Pulmonary artery endothelial cell (primary cell): ENCODE measurements at regions not wholly inside any gene's neighbourhood (a gene's known extent, or its start where the extent isn't known, plus 50 kb on each side); places are given as distances from the start of the nearest gene placed in this dataset.

Experiments used
- DNase-seq: peaks from one replicate; pipeline ENCODE4 v3.0.0-alpha.2; 2011; ENCODE audit warnings: low read depth, low spot score

DNA sequence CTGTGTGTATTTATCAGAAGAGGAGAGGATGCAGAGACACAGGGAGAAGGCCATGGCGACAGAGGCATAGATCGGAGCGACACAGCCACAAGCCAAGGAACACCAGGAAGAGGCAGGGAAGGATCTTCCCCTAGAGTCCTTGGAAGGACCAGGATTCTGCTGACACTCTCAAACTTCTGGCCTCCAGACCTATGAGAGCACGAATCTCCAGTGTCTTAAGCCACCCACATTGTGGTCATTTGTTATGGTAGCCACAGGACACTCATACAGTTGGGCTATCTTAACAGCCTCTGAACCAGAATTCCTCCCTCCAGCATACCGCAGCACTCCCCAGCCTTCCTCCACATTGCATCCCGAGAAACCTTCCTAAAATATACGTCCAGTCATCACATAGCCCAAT is 367.0 kb upstream of the MGMT start:
- DNase-seq: no peak

DNA sequence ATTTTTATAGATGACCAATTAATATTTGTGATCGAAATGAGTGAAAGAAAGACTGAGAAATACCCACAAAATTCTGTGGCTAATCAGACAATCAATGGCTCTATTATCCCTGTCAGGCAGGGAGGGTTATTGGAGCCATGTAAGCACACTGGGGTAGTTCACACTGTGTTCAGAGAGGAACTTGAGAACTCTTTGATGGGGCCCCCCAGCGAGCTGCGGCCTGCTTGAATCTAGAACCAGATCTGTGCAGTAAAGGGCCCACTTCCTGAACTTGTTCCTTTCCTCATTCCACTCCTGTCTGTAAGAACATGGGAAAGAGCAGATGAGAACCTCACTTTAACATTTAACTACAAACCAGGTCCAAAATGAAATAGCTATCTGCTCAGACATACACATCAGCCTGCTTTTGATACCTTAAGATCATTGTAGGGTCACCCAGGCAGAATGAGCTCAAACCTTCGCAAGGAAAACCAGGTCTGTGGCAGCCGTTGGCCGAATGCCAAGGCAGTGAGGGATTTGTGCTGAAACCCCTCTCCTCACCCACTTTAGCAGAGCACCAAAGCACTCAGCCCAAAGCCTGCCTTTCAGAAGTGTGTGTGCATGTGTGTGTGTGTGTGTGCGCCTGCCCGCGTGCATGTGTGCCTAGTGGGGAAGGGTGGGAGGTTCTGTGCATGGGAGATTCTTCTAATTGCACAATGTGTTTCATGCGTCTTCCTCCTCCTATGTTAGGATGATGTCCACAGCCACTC is 365.6 kb upstream of the MGMT start:
- DNase-seq: no peak

DNA sequence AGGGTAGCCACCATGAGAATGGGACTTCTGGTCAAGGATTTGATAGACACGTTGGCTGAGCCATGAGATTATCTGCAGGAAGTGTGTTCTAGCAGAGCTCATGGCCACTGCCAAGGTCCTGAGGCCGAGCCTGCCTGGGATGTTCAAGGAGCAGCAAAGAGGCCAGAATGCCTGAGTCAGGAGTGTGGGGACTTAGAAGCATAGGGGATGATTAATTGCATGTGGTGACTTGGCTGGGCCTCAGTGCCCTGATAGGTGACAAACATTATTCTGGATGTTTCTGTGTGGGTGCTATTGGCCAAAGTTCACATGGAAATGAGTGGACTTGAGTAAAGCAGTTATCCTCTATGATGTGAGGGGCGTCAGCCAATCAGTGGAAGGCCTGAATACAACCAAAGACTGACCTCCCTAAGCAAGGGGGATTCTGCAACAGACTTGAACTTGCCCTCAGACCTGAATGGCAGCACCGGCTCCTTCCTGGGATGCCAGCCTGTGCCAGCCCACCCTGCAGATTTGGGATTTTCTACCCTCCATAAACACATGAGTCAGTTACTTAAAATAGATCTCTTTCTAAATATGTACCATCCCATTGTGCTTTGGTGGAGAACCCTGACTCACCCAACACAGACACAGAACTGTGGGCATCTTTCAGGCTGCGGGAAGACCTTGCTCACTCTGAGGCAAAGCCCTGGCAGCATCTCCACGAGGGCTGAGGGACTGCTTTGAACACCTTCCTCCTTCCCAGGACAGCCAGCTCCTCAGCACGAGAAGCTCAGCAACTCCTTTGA is 363.9 kb upstream of the MGMT start:
- DNase-seq: no peak

DNA sequence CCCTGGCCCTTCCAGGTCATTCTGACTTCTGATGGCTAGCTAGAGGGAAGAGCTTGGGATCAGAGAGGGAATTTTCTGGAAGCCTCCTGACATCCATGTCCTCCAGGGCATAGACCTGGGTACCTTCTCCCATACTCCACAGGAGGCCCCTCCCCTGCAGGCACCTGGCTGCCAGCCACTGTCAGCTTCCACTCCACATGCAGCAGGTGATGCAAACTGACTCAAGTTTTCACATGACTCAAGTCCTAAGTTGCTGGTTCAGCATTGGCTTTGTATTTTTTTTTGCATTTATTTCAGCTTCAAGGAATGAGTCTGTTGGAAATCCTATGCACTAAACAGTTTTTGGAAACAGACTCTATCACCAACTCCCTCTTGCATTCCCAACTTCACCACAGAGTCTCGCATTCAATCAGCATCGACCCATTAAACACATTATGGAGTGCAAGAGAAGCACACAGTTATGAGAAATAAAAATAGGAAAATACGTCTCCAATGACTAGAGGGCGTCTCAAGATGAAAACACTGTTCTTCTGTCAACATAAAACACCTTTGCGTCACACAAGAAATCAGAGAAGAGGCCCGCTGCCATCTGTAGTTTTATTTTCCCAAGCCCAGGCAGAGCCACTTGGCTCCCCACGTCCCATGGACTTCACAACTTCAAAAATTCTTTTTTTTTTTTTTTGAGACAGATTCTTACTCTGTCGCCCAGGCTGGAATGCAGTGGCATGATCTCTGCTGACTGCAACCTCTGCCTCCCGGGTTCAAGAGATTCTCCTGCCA is 362.6 kb upstream of the MGMT start:
- DNase-seq: no peak

DNA sequence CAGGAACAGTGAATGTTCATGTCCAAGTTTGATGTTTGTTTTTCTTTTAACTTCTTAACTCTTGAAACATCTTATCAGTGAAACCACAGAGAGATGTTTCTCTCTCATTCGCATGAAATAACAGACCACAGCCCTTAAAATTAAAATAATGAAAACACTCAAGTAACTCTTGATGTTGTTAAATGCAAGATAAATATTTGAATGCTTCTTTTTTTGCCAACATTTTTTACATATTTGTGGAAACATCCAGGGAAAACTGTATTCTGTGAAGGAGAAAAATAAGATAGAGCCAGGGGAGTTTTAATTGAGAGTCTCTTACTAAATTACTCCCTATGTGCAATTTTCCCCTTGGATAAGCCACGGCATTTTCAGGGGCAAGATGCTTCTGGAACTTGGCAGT is 361.8 kb upstream of the MGMT start:
- no peak for DNase-seq

DNA sequence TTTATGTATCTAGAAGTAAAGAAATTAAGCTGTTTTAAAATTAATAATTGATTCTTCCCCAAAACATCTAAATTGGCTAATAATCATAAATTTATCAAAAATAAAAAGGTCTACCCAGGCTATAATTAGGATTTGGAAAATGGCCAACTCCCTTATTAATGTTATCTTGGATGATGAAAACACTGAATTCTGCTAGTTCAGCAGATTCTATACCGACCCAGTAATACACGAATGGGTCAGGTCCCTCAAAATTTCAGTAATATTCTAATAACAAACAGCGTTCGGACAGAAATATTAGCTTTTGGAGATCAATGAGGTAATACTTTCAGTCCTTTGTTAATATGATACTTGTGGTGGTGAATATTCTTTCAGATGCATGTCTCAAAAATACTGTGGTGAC is 360.7 kb upstream of the MGMT start:
- no peak for DNase-seq

DNA sequence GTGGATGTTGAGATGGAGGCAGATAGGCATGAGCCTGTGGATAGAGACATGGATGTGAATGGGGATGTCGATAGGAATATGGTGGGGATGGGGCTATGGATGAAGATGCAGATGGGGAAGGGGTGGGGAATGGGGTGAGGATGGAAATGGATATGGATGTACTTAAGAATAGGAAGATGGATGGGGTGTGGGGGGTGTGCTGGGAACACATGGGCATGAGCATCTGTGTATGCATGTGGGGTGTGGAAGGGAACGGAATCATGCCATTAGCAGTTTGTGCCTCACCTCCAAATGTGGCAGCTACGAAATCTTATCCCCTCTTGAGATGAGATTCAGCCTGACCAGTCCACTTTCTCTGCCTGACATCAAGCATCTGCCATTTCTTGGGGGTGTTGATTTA is 359.5 kb upstream of the MGMT start:
- no peak for DNase-seq

DNA sequence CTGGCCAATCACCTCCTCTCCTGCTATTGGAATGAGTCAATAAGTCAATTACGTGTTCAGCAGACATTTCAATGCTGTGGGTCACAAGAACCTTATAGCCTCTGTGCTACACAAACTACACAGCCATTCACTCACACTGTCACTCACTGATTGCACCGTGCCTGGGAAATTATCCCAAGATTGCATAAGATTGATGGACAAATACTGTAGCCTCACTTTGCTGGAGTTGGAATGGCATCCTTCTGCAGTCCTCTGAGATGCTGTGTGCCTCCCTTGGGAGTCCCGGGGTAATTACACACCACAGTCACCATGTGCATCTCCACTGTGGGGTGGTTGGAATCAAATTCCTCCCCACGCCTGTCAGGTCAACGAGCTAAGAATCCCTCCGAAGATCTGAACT is 358.7 kb upstream of the MGMT start:
- no peak for DNase-seq

DNA sequence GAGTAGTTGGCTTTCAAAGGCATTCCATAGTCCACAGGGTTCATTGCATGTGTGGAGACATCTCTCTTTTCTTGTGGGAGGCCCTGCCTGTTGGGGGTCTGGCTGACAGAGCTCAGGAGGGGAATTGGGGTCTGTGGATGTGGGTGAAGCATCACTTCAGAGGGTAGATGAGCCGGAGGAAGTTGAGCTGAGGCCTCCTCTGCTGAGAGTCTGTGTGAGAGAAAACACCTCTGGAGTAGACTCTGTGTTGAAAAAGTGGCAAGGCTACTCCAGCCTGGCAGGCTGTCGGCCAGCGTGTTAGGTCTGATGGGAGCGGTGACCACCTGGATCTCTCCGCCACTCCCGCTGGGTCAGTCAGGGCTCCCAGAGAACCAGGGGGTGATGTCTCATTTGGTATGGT is 358.0 kb upstream of the MGMT start:
- no peak for DNase-seq

DNA sequence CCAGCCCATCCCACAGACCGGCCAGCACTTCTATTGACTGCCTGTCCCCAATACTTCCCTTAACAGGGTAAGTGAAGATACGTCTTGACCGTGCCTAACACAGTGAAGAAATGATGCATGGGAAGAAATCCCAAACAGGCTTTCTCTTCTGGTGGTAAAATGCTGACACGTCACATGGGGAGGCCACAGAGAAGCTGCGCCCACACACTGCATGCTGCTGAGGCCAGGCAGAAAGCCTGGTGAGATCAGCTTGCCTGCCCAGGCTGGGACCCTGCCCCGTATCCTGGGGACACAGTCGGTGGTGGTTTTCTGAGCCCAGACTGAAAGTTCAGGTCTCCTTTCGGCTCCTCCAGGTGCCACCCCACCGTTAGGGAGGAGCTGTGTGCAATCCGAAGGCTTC is 356.3 kb upstream of the MGMT start:
- DNase-seq: no peak

DNA sequence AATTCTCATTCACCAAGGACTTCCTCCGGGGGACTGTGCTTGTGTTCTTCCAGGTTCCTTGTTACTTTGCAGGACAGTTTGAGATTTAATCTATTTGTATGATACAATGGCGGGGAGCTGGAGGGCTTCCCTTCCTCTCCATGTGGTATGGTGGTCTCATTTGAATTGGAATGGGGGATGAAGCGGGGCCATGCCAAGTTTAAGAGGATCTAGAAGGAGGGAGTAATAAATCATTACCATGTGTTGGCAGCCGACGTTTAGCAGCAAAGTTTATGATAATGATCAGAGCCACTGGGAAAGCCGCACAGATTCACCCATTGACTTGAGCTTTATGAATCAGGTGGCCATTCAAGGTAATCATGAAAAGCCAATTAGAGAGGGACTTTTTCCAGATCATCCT is 355.1 kb upstream of the MGMT start:
- DNase-seq: no peak

DNA sequence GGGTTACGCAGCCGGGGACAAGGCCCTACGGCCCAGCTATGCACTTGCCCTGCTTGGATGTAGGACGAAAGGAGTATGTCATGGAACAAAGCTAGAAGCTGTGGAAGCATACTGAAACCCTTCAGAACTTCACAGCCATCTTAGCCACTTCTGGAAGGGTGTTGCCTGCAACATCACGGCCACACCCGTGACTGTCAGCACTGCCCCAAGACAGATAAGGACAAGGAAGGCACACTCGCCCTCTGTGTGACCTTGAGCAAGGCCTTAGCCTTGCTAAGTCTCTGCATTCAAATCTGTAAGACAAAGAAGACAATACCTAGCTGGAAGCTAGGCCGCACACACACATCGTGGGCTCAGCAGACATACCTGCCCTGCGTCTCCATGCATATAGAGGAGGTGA is 352.5 kb upstream of the MGMT start:
- DNase-seq: no peak

DNA sequence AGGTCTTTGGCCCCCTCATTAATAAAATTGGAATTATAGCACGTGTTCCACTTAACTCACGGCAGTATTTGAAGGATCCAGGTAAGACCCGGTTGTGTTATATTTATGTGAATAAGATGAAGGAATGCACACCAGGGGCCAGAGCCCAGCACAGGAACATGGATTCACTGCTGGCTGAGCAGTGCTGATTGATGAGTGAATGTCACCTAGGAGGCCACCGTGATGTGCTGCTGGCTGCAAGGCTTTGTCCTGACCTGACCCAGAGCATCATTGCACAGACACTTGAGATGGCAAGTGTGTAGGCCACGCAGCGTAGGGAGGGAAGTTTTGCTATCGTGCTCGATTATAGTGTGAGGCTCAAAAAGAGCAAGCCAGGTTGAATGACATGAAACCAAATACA is 350.7 kb upstream of the MGMT start:
- DNase-seq: no peak

DNA sequence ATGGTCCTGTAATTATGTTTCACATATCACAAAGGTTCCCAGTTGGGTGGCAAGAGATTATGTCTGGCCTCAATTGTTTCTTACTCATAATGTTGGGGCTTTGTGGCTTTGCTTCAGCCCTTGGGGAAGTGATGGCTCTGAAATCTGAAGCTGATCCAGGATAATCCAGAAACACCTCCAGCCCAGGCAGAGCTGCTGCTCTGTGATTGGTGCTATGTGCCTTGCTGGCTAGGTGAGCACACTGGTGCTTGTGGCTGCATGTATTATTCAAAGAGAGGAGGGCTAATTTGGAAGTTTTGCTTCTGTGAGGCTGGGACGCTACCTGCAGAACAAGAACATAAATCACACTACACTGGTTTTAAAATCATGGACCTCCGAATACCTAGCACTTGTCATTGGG is 346.6 kb upstream of the MGMT start:
- no peak for DNase-seq

GRCh38 chr10:129122846-129123245 is 344.2 kb upstream of the MGMT start:
- no peak for DNase-seq

DNA sequence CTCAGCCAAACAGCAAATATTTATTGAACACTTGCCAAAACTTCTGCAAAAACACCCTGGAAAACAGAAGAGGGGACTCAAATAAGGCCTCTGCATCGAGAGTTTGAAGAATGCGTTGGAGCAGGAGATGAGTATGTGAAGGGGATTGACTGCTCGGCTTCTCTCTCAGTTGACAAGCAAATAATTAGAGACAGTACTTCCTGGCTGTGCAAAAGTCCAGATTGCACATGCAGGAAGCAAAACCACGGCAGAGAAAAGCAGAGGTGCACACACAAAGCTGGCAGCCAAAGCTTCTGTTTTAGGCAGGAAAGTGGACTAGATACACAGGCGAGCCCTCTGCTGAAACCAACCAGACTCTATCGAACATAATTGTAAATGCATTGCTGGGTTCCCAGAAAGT is 343.6 kb upstream of the MGMT start:
- no peak for DNase-seq

DNA sequence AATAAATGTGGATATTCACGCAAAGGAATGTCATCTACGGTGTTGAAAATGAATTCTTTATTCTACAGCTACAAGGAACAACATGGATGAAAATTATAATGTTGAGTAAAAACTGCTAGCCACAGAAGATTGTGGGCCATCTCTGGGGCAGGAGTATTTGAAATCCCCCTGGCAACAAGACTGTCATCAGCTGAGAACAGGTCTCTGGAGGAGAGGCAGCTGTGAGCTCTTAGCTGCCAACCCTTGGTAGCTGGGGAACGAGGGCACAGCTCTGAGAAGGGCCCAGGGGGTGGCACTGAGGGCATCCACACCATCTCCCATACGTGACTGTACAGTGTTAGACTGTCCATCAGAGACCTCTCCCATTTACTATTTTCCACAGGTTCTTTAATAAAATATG is 340.1 kb upstream of the MGMT start:
- no peak for DNase-seq

DNA sequence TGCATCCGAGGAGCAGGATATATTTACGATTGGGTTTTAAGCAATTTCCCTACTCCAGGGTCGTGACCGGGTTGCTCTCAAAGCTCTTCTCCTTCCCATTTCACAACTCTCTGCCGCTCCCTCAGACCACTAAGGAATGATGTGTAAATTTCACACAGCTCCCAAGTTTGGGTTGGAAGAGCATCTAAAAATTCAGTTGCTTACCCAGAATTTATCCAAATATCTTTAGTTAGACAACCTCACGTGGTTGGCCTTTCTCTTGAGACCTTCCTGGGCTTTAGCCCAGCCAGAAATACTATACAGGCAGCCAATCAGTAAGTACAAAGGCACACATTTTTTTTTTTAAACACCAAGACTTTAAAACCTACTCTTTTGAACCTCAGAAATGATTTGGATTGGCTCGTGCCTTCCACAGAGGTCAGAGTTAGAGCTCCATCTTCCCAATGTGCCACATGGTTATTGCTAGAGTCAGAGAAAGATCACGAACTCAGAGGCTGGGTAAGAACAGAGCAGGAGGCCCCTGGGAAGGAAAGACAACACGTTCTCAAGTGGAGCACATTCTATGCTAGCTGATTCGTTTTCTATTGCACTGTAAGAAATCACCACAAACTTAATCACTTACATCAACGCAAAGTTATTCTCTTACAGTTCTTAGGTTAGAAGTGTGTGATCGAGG is 335.4 kb upstream of the MGMT start:
- DNase-seq: no peak

DNA sequence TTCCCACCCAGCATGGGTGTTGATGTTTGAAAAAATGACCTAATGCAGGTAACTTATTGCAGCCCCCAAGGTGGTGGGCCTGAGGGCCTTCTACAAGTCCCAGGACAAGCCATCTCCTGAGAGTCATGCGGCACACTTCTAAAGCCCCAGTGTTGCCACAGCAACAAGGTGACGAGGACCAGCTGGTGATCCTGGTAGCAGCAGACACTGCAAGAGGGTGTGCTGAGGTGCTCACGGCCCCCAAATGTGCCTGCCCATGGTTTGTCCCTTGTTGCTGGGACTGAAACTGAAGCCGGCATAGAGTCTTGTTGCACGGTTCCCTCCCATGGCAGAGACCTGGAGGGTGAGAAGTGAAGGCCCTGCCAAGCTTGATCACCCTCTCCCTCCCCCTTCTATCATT is 333.2 kb upstream of the MGMT start:
- no peak for DNase-seq

- DNase-seq: no peak
Measured at GRCh38 chr10:129134371-129134770, 332.7 kb upstream of the MGMT start.

GRCh38 chr10:129135624-129136023 is 331.4 kb upstream of the MGMT start:
- DNase-seq: no peak

DNA sequence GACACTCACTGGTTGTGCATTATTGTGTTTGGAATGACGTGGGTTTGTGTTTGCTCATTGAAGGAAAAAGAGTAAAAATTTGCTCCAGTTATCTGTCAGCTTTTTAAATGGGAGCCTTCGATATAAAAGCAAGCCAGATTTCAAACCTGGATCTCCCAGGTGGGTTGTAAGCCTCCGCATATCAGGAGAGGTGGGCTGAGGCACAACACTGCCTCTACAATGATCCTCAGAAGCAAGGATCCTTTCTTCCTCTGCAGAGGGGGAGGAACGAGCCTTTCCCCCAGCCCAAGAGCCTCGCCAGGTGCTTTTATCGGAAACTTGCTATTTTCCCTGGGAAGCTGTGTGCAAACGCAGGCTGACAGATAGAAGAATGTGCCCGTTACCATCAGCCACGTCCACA is 331.0 kb upstream of the MGMT start:
- no peak for DNase-seq
